NCI-H526 treated with DMSO at 0.1 percent for 48 hours (cell line): ENCODE measurements at regions not wholly inside any gene's neighbourhood (a gene's known extent, or its start where the extent isn't known, plus 50 kb on each side); places are given as distances from the start of the nearest gene placed in this dataset.

Experiments used
- DNase-seq: peaks from one replicate; lab custom pipeline; 2025; lab: John Stamatoyannopoulos, UW

- no peak for DNase-seq
Measured at GRCh38 chr2:74735009-74735408, 81.0 kb downstream of the SEMA4F start.

GRCh38 chr2:74735564-74735963 is 81.5 kb downstream of the SEMA4F start:
- no peak for DNase-seq

- DNase-seq, result no peak
Measured at GRCh38 chr2:74736589-74736988, 82.5 kb downstream of the SEMA4F start.

GRCh38 chr2:74738586-74738985 is 84.5 kb downstream of the SEMA4F start:
- DNase-seq, result no peak

GRCh38 chr2:74739129-74739528 is 85.1 kb downstream of the SEMA4F start:
- DNase-seq, result no peak

- DNase-seq, result no peak
Measured at GRCh38 chr2:74739733-74740241, 85.7 kb downstream of the SEMA4F start.

- no peak for DNase-seq
Measured at GRCh38 chr2:74740395-74740740, 86.3 kb downstream of the SEMA4F start.

- DNase-seq, result no peak
Measured at GRCh38 chr2:74740741-74741431, 86.8 kb downstream of the SEMA4F start.

- DNase-seq, result no peak
Measured at GRCh38 chr2:74741629-74742028, 87.6 kb downstream of the SEMA4F start.

- no peak for DNase-seq
Measured at GRCh38 chr2:74742471-74742870, 88.4 kb downstream of the SEMA4F start.

- no peak for DNase-seq
Measured at GRCh38 chr2:74743039-74743438, 89.0 kb downstream of the SEMA4F start.

- DNase-seq, result no peak
Measured at GRCh38 chr2:74743778-74744177, 89.7 kb downstream of the SEMA4F start.

GRCh38 chr2:74744731-74745515 is 89.0 kb upstream of the HK2 start:
- no peak for DNase-seq

- DNase-seq, result no peak
Measured at GRCh38 chr2:74745766-74746165, 88.2 kb upstream of the HK2 start.

- no peak for DNase-seq
Measured at GRCh38 chr2:74746480-74746879, 87.4 kb upstream of the HK2 start.

GRCh38 chr2:74747411-74748080 is 86.4 kb upstream of the HK2 start:
- DNase-seq, result no peak

- no peak for DNase-seq
Measured at GRCh38 chr2:74748665-74749064, 85.3 kb upstream of the HK2 start.

GRCh38 chr2:74749432-74749831 is 84.5 kb upstream of the HK2 start:
- no peak for DNase-seq

- DNase-seq, result no peak
Measured at GRCh38 chr2:74751981-74752851, 81.7 kb upstream of the HK2 start.

- no peak for DNase-seq
Measured at GRCh38 chr2:74755386-74755785, 78.5 kb upstream of the HK2 start.

GRCh38 chr2:74756356-74756890 is 77.5 kb upstream of the HK2 start:
- DNase-seq, result peak; percentile 60

- no peak for DNase-seq
Measured at GRCh38 chr2:74759986-74760385, 73.9 kb upstream of the HK2 start.
